Nephron (organoid): ENCODE measurements at regions not wholly inside any gene's neighbourhood (a gene's known extent, or its start where the extent isn't known, plus 50 kb on each side); places are given as distances from the start of the nearest gene placed in this dataset.

Experiments
- H3K27ac Mint-ChIP-seq, 3 experiments: 2 replicates each; pipeline ENCODE4 v1.8.0; 2020; ENCODE audit warnings: mixed read lengths in 3 of 3, mild to moderate bottlenecking in 2 of 3, moderate library complexity in 1 of 3
- H3K27me3 Mint-ChIP-seq: 2 replicates; pipeline ENCODE4 v1.8.0; 2021; ENCODE audit warnings: low read depth, mild to moderate bottlenecking, moderate library complexity, mixed read lengths
- H3K36me3 Mint-ChIP-seq: 2 replicates; pipeline ENCODE4 v1.8.0; 2020; ENCODE audit warnings: low read depth, mixed read lengths
- H3K4me1 Mint-ChIP-seq: 2 replicates; pipeline ENCODE4 v1.8.0; 2020; ENCODE audit warnings: mixed read lengths
- H3K4me3 Mint-ChIP-seq, 3 experiments: 2 replicates each; pipeline ENCODE4 v1.8.0; 2020; ENCODE audit warnings: mild to moderate bottlenecking in 3 of 3, mixed read lengths in 3 of 3, moderate library complexity in 2 of 3
- H3K9me3 Mint-ChIP-seq: 2 replicates; pipeline ENCODE4 v1.8.0; 2020; ENCODE audit warnings: mixed read lengths
- TF ChIP-seq, protein P1 (sequence below), 3 experiments: fragments of 200-600 bp; sonication (generic); IDR thresholded peaks; one replicate each; pipeline ENCODE4 v1.5.0; 2021; ENCODE audit warnings: antibody characterized with exemption in 3 of 3; ENCODE audit not compliant: unreplicated experiment in 3 of 3

DNA sequence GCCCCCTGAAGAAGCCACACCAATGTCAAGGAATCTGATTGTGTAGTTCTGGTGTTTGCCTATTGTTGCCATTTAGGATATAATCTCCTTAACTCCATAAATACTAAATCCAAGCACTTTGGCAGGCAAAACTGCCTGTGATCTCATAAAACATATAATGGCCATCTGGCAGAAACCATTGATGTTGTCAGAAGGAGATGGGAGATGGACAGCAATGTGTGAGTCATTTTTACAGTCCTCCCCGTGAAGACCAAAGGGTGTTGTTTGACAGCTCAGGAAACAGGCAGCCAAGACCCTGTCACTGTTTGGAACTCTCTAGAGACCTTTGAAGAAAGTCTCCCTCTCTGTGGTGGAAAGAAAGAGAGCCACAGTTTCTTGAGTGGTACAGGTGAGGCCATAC, 454.1 kb downstream of the HS3ST3B1 start:
- peaks cover 3% of the 10 kb centered on the region for H3K27me3 Mint-ChIP-seq
- H3K36me3 Mint-ChIP-seq = no peaks in the 10 kb centered on the region
- H3K9me3 Mint-ChIP-seq = no peaks in the 10 kb centered on the region
- H3K4me1 Mint-ChIP-seq = no peaks in the 10 kb centered on the region
- TF ChIP-seq, protein P1, sequence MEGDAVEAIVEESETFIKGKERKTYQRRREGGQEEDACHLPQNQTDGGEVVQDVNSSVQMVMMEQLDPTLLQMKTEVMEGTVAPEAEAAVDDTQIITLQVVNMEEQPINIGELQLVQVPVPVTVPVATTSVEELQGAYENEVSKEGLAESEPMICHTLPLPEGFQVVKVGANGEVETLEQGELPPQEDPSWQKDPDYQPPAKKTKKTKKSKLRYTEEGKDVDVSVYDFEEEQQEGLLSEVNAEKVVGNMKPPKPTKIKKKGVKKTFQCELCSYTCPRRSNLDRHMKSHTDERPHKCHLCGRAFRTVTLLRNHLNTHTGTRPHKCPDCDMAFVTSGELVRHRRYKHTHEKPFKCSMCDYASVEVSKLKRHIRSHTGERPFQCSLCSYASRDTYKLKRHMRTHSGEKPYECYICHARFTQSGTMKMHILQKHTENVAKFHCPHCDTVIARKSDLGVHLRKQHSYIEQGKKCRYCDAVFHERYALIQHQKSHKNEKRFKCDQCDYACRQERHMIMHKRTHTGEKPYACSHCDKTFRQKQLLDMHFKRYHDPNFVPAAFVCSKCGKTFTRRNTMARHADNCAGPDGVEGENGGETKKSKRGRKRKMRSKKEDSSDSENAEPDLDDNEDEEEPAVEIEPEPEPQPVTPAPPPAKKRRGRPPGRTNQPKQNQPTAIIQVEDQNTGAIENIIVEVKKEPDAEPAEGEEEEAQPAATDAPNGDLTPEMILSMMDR (IDR thresholded peaks at IDR 0.05; ENCODE audit: unreplicated experiment in 3 of 3) = no peak
- H3K27ac Mint-ChIP-seq = peak overlapping the region in 1 of 3 experiments; percentile 51
- H3K4me3 Mint-ChIP-seq = no peak overlapping the region

- TF ChIP-seq, protein P1 (IDR thresholded peaks at IDR 0.05; ENCODE audit: unreplicated experiment in 3 of 3) = no peak
- no peaks in the 10 kb centered on the region for H3K9me3 Mint-ChIP-seq
- no peaks in the 10 kb centered on the region for H3K36me3 Mint-ChIP-seq
- no peak overlapping the region for H3K4me3 Mint-ChIP-seq
- no peak overlapping the region for H3K27ac Mint-ChIP-seq
- peaks cover 3% of the 10 kb centered on the region for H3K27me3 Mint-ChIP-seq
- no peaks in the 10 kb centered on the region for H3K4me1 Mint-ChIP-seq
These were observed 452.5 kb downstream of the HS3ST3B1 start for GRCh38 chr17:14753383-14753782.

DNA sequence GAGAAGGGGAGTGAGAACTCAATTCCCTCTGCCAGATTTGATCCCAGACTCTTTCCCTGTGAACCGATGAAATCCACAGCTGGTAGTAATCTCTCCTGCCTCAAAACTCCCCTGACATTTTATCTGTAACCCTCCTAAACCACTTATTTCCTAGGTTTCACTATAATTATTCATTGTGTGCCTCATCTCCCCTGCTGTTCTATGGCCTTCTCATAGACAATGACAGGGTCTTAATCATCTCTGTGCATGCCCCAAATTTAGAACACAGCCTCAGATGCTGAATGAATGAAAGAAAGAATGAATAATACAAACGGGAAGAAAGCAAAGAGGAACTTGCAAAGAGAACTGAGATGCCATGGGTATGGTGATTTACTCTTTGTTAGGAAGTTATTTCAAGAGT, 451.1 kb downstream of the HS3ST3B1 start:
- Mint-ChIP-seq H3K9me3 (no peaks in the 10 kb centered on the region), H3K36me3 (no peaks in the 10 kb centered on the region), H3K27ac (no peak overlapping the region), H3K4me1 (no peaks in the 10 kb centered on the region), H3K4me3 (no peak overlapping the region), H3K27me3 (peaks cover 3% of the 10 kb centered on the region)
- TF ChIP-seq, protein P1 (IDR thresholded peaks at IDR 0.05; ENCODE audit: unreplicated experiment in 3 of 3) = no peak

DNA sequence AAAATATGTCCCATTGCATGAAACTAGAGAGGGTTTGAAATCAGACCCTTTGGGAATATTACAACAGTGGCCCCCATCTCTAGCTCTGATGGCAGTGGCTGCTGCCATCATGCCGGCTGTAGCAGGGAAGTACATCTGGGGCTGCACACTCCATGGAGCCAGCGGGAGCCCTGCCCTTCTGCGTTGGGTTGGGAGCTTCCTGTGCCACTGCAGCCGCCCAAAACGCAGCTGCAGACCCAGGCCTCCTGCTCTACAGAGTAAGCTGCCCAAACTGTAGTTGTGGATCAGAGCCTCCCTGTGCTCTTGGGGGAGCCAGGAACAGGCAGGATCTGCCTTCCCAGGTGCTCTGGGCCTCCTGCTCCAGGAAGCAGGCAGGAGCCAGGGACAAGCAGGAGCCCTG, 450.0 kb downstream of the HS3ST3B1 start:
- no peak overlapping the region for H3K27ac Mint-ChIP-seq
- TF ChIP-seq, protein P1 (IDR thresholded peaks at IDR 0.05; ENCODE audit: unreplicated experiment in 3 of 3) = no peak
- H3K27me3 Mint-ChIP-seq = peaks cover 3% of the 10 kb centered on the region
- no peaks in the 10 kb centered on the region for H3K36me3 Mint-ChIP-seq
- no peaks in the 10 kb centered on the region for H3K9me3 Mint-ChIP-seq
- H3K4me1 Mint-ChIP-seq = no peaks in the 10 kb centered on the region
- no peak overlapping the region for H3K4me3 Mint-ChIP-seq

GRCh38 chr17:14749269-14749668, 448.4 kb downstream of the HS3ST3B1 start:
- H3K36me3 Mint-ChIP-seq = no peaks in the 10 kb centered on the region
- H3K27me3 Mint-ChIP-seq = peaks cover 2% of the 10 kb centered on the region
- TF ChIP-seq, protein P1 (IDR thresholded peaks at IDR 0.05; ENCODE audit: unreplicated experiment in 3 of 3) = no peak
- no peak overlapping the region for H3K27ac Mint-ChIP-seq
- H3K4me3 Mint-ChIP-seq = no peak overlapping the region
- H3K4me1 Mint-ChIP-seq = no peaks in the 10 kb centered on the region
- no peaks in the 10 kb centered on the region for H3K9me3 Mint-ChIP-seq

DNA sequence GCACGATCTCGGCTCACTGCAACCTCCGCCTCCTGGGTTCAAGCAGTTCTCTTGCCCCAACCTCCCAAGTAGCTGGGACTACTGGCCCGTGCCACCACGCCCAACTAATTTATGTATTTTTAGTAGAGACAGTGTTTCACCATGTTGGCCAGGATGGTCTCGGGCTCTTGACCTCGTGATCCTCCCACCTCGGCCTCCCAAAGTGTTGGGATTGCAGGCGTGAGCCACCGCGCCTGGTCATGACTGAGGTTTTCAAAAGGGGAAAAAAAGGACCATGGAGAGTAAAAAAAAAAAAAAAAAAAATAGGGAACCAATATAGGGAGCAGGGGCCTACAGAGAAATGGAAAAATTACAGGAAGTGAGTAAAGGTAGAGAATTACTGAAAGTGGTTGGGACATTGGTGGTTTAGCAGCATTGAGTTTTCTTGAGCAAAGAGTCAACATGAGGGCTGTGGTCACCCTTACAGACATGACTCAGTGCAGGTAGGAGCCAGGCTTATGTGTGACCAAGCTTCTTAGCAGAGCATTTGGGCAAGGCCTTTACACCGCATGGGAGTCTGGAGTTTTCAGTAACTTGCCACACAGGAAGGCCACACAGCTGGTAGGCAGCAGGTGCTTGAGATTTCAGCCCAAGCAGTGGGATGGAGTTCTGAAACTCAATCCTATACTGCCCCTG, 447.3 kb downstream of the HS3ST3B1 start:
- no peaks in the 10 kb centered on the region for H3K4me1 Mint-ChIP-seq
- no peaks in the 10 kb centered on the region for H3K27me3 Mint-ChIP-seq
- no peaks in the 10 kb centered on the region for H3K36me3 Mint-ChIP-seq
- TF ChIP-seq, protein P1 (IDR thresholded peaks at IDR 0.05; ENCODE audit: unreplicated experiment in 3 of 3) = no peak
- H3K27ac Mint-ChIP-seq = no peak overlapping the region
- H3K9me3 Mint-ChIP-seq = no peaks in the 10 kb centered on the region
- H3K4me3 Mint-ChIP-seq = no peak overlapping the region
